ENCODE measurements at regions not wholly inside any gene's neighbourhood (a gene's known extent, or its start where the extent isn't known, plus 50 kb on each side); places are given as distances from the start of the nearest gene placed in this dataset.
"Not testable (repeated sequence)": the region's sequence is repeated elsewhere in the genome, so short reads cannot be mapped to it uniquely, and the experiment has no call there.

DNA sequence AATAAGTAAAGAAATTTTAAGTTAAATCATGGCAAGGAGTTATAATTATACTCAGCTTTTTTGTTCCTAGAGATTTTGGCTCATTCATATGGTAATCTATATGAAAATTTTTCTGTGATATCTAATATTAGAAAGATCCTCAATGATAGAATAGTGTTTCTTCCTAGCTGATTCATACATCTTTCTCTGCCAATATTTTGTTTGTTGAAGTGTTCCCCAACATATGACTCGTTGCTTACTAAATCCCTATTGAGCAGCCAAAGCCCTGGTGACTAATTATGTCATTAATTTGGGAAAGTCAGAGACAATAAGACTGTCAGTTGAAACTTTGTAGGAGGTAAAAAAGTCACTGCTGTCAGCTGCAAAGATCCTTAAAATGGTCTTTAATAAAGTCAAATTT, 1348.5 kb upstream of the CDH18 start:
- not testable (repeated sequence) for DNase-seq (ENCODE audit: low read depth)

DNA sequence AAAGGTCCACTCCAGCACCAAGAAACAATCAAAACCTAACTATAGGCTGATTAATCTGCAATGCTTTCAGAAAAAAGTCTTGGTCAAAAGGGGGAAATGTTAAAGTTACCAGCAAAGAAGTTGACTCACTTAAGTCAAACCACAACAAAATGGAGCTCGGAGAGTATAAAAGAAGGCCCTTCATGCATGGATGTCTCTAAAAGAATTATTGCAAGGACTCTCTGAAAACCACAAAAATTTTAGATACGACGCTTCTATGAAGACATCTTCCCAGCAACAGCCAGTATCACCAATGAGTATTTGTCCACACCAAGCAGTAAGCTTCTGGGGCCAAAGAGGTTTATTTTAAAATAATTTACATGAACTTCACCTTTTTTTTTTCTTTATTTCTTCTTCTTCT, 1327.4 kb upstream of the CDH18 start:
- DNase-seq (ENCODE audit: low read depth), result not testable (repeated sequence)

DNA sequence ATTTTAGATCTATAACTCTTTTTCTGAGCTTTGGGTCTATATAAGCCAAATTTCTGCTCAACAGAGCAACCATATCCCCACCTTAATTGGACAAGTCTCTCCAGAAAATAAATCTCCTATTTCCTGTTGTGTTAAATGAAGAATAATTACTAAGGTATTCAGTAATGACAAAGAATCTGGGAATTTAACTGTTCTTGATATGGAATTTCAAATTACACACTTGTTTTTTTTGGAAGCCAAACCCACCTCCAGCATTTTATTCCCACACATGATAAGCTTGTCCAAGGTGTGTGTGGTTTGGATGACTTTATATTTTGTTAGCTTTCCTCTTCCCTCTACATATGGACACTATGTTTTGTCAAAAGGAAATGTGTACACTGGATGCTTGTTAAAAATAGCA, 1313.2 kb upstream of the CDH18 start:
- not testable (repeated sequence) for DNase-seq (ENCODE audit: low read depth)

DNA sequence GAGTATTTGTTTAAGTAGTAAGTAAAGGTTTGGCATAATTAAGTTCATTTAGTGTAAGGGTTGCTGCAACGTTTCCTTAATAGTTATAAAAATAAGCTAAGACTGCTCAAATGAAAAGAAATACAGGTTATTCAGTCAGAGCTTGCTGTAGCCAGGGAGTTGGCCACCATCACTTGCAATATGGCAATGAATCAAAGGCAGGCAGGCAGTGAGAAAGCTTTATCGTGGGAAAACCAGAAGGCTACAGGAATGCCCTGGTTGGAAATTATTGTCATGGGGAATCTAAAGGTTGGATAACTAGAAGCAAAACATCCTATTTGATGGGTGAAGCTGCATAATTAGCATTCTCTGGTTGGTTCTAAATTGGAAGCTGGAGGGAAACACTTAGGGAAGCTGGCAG, 1286.4 kb upstream of the CDH18 start:
- DNase-seq (ENCODE audit: low read depth), result not testable (repeated sequence)

DNA sequence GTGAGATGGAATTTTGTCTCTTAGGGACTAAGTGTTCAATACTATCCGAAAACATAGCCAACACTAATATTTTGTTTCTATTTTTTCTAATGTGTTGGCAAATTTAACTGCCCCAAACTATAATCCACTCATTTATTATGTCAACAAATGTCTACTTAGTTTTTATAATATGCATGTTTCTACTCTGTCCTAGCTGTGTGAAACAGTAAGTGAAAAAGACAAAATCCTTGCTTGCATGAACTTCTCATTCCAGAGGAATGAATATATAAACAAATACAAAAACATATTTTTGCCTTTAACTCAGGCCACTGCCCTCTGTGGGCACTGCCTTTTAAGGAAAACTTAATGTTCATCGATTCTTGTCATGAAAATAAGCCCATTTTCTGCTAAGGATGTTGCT, 1275.4 kb upstream of the CDH18 start:
- DNase-seq (ENCODE audit: low read depth), result no peak

DNA sequence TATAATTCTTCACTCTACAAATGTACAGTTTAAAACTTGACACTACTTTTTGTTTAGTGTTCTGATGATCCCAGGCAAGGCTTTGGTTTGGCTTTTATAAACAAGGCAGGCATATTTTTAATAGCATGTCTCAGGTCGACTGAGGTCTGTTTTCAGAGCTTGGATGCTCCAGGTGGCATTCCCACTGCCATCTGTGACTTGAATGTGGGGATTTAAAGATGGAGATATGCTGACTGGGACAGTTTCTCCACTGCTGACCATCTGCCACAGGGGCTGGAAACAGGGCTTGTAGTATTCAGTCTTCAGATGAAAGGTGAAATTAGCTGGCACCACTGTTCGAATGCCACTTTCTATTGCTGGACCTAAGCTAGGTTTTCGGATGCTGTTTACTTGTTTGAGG, 1266.2 kb upstream of the CDH18 start:
- DNase-seq (ENCODE audit: low read depth), result no peak

DNA sequence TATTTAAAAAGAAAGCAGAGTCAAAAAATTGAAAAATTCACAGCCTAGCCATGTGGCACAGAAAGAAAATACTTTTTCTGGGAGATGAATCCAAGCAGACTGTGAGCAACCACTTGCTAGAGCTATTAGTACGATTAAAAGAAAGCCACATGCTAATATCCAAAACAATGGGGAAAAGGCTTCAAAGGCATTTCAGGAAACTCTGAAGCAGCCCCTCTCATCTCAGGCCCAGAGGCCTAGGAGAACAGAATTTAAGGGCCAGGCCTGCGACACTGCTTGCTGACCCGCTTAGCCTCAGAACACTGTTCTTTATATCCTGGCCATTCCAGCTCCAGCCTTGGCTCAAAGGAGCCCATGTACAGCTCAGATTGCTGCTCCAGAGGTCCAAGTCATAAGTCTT, 1257.0 kb upstream of the CDH18 start:
- no peak for DNase-seq (ENCODE audit: low read depth)

DNA sequence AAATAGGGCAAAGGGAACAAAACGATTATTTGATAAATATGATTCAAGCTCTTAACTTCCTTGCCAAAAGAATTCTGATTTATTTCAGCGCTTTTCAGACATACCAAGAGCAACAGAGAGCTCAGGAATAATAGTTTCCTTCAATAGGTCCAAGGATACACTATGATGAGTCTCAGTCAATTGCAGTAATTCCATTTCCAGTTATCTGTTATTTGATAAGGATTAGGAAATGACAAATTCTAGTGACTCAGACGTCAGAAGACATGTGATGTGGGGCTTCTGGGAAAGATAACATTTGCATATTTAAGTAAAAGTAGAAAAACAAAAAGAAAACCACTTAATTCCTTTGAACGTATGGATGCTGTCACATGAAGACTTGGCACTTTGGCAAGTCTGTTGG, 1250.8 kb upstream of the CDH18 start:
- no peak for DNase-seq (ENCODE audit: low read depth)

DNA sequence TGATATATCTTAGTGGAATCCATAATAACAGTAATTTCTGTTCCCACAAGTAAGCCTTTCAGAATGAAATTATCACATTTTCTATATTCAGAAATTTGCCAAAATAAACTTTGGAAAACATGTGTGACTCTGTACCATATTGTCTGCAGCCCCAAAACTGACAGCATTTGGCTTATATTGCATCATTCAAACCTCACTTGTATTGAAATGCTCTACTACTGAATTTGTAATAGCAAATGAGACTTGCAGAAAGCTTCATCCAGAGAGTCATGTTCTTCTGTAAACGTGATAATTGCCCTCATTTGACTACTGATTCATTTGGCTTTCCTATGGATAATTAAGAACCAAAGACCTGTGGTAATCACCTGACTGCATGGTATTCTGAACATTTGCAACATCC, 1249.5 kb upstream of the CDH18 start:
- no peak for DNase-seq (ENCODE audit: low read depth)

DNA sequence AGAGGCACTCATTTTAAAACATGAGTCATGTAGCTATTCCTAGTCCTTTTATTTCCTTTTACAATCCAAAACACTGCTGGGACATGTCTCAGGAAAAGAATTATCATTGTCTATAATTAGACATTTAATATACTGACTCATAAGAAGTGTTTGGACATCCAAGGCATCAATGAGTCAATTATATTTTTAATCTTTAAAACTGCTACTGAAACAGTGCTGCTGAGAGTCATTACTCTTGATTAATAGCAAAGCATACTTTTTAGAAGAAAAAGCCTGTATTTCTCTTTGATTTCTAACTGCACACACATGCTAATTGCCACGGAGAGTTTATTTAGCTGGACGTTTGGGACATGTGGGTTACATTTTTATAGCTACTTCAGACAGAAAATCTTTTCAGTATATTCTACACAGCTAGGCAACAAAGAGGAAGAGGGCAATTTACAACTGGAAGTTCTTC, 1249.0 kb upstream of the CDH18 start:
- DNase-seq (ENCODE audit: low read depth), result no peak

DNA sequence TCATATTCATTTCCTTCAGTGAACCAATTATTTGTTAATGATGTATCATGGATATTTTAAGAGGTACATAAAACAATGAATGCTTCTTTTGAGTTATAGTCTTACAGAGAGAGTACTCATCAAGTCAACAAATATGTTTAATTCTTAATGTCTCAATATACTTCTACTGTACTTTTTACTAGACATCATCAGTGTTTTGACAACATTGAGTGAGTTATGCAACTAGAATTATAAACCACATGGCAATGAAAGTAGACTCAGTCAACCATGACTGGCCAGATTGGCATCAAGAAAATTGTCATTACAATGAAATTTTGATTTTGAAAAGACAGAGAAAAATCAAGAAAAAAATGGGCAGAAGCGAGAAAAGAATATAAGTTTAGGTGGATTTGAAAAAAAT, 1248.1 kb upstream of the CDH18 start:
- DNase-seq (ENCODE audit: low read depth), result no peak

DNA sequence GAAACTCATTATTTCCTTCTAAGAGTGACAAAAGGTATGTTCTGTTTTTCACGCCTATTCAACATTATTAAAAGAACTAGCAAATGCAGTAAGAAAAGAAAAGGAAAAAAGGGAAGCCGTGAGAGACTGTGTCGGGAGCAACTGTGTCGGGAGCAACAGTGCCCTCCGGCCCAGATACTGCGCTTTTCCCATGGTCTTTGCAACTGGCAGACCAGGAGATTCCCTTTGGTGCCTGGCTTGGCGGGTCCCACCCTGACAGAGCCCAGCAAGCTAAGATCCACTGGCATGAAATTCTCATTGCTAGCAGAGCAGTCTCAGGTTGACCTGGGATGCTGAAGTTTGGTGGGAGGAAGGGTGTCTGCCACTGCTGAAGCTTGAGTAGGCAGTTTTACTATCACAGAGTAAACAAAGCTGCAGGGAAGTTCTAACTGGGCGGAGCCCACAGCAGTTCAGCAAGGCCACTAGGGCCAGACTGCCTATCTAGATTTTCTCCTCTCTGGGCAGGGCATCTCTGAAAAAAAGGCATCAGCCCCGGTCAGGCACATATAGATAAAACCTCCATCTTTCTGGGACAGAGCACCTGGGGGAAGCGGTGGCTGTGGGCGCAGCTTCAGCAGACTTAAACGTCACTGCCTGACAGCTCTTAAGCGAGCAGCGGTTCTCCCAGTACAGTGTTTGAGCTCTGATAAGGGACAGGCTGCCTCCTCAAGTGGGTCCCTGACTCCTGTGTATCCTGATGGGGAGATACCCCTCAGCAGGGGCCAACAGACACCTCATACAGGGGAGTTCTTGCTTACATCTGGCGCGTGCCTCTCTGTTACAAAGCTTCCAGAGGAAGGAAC, 1237.4 kb upstream of the CDH18 start:
- no peak for DNase-seq (ENCODE audit: low read depth)

DNA sequence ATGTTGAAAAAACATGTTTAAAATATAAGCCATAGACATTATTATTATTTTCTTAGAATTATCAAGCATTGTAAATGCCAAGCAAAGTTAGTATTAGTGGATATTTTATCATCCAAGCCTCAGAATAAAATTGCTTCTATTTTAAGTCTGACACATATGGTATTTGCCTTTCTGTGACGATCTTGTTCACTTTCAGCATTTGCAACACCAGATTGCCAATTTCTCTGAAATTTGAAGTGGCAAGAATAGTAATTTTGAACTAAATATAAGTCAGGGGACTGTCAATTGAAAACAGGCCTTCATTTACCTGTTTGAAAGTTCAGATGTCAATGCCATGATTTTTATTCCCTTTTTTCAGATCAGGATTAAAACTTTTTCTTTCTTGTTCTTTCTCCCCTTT, 1233.6 kb upstream of the CDH18 start:
- no peak for DNase-seq (ENCODE audit: low read depth)

DNA sequence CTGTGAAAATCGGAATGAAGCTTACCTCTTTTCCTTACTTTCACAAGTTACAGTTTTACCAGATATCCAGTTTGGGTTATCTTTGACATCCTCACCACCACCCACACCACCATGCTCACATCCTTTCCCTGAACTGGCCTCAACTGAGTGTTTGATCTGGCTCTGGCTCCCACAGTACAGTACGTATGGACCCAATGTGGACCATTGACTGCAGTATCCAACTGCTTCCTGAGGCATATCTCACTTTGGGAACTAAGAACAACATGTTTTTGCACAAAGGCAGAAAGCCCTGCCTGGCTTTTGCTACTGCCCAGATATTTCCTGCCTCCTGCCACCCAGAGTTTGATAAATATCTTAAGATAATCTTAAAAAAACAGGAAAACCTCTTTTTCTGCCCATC, 1232.0 kb upstream of the CDH18 start:
- no peak for DNase-seq (ENCODE audit: low read depth)

DNA sequence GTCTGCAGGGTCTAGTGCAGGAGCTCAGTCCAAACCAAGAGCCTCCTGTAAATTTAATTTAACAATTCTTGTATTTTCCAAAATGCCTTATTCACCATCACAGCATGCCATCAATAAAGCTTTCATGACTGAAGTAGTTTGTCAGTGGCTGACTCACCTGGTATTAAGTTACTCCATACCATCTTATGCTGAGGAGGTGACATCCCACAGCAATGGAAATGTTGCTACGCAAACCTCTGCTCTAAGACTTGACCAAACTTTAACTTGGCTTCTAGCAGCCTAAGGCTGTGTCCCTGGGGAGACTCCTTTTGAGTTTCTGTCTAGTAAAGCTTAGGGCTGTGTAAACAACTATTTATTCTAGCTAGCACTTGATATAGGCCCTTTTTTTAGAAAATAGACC, 1231.3 kb upstream of the CDH18 start:
- DNase-seq (ENCODE audit: low read depth), result no peak

DNA sequence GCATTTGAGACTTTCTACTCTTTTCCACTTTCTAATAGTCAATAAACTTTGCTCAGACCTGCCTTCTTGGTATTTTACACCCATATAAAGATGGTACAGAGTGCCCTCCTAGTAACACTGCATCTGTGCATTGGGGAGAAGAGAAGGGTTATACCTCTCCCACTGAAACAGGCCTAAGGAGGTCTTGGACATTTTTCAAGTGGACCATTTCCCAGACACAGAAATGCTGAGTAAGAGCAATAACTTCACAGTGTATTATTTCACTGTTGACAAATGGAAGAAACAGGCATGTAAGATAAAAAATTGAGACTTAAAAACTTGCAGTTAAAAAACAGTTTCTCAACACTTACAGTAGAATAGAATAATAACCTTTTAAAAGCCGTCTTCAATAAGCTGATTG, 1224.0 kb upstream of the CDH18 start:
- DNase-seq (ENCODE audit: low read depth), result no peak

DNA sequence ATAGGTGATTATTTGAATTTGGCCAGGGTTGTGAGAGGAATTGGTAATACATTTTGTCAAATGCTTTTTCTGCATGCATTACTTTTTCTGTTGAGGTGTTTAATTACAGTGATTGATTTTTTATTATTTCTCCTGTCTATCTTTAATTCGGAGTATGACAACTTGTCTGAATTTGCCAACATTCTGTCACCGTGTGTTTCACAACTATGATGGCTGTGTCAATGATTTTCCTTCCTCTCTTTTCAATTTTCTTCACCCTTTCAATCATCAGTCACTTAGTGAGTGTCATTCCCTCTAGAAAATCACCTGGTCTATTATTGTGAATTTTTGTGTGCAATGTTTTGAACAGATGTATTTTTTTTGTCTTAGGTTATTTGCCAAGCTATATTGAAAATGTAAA, 1221.4 kb upstream of the CDH18 start:
- DNase-seq (ENCODE audit: low read depth), result no peak

DNA sequence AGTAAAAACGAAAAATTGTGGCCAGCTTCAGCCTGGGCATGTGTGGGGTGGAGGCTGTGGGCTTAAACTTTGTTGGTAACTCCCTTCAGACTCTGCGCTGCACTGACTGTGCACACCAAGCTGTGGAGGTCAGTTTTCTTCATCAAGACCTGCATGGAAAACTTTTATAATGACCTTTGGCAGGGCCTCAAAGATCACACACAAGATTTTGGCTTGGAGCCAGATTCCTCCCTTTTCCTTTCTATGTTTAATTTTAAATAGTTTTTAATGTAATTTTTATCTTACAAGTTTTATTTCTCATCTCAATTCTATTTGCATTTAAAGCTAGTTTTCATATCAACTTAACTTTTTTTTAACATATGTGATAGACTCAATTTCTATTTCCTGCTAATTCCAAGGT, 1211.1 kb upstream of the CDH18 start:
- DNase-seq (ENCODE audit: low read depth), result no peak

DNA sequence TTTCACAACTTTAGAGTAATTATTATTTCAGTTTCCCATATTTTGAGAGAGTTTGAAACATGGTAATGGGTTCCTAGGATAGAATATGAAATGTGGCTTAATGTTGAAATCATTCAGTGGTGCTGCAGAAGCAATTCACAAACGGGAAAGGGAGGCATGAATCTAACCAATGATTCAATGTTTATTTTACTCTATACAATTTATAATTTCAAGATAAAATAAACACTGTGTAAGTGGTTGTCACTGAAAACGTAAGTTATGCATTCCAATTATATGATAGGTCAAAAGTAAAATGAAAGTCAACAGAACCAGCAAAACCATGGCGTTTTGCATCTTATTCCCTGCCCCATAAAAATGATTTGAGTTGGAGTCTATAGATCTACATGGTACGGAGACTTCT, 1207.1 kb upstream of the CDH18 start:
- no peak for DNase-seq (ENCODE audit: low read depth)

DNA sequence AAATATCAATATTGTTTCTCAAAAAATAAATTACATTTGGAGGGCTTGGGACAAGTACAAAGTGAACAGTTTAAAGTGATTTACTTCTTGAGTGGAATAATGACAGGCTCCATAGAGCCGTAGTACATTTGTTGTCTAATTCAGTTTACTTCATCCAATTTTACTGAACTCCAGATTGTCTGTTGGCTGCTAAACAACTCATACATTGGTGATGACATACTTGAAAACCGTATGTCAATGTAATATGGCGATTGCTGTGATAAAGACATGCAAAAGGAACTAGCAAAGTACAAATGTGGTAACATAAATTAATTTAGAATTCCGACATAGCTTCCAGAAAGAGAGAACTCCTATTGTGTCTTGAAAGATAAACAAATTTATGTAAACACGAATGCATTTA, 1197.5 kb upstream of the CDH18 start:
- DNase-seq (ENCODE audit: low read depth), result no peak

DNA sequence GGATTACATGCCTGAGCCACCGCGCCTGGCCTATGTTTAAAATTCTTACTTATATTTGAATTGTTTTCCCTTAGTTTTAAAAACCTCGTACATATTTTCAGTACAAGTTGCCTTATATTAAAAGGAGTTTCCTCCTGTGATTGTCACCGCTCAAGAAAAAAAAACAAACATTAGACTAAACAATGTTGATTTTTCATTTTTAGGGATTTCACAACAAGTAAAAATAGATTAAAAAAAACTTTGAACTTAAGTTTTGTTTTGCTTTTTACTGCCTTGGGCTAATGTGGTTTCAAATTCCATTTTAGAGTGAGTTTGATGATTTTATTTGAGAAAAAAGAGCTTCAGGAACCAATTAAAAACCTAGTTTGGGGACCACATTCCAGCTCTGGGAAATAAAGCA, 1196.6 kb upstream of the CDH18 start:
- DNase-seq (ENCODE audit: low read depth), result no peak

DNA sequence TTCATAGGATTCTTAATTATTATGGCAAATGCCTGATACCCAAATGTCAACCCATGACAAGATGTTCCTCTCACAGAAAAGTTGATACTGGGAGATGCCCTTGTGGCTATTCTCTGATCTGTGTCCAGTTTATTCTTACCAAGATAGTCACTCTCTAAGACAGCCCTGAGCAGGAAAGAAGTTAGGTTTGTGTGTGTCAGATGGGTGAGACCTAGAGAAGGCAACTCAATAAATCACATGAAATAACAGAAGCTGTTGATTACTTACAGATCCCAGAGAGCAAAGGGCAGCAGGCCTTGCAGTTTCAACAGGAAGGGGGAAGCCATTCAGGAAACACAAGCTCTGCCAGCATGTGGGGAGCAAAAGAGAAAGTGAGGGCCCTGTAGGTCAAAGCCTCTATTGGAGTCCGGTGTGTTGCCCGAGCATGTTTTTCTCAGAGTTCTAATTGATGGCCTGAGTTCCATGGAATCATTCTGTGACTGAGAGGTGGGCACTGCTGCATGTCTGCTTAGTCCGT, 1193.7 kb upstream of the CDH18 start:
- DNase-seq (ENCODE audit: low read depth), result no peak

DNA sequence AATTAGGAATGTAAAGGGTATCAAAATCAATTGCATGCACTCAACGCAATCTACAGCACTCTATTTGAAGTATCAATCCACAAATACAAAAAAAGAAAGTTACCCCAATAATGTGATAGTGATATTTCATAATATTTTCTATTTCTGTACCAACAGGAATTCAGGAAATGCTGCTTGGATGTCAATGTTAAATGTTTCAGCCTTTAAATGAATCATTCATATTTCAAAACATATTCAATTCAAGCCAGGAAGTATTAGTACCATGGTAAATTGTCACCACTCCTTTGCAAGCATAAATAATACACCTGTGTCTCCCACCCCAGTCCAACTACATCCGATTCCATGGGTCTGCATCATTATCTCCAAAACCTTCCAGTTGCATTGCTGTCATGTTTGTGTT, 1185.5 kb upstream of the CDH18 start:
- no peak for DNase-seq (ENCODE audit: low read depth)

DNA sequence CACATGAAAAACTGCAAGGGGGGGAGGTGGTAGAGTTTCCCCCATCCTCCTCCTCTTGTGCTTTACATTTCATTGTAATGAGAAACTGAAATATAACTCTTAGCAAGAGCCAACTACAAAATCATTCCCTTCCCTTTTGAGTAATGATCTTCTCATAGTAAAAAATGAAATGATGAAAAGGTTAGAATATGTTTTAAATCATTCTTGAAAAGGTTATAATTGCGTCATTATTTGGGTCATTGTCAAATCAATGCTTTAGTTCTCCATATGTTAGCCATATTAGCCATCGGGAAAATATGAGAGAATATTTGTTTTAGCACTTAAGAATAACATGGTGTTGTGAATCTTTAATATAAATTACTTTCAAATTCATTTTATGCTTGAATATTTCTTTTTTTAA, 1185.0 kb upstream of the CDH18 start:
- DNase-seq (ENCODE audit: low read depth), result no peak
